ENCODE measurements at regions not wholly inside any gene's neighbourhood (a gene's known extent, or its start where the extent isn't known, plus 50 kb on each side); places are given as distances from the start of the nearest gene placed in this dataset.
A peak's percentile ranks its signal among the peaks of the same experiment; 100 is the strongest.

DNA sequence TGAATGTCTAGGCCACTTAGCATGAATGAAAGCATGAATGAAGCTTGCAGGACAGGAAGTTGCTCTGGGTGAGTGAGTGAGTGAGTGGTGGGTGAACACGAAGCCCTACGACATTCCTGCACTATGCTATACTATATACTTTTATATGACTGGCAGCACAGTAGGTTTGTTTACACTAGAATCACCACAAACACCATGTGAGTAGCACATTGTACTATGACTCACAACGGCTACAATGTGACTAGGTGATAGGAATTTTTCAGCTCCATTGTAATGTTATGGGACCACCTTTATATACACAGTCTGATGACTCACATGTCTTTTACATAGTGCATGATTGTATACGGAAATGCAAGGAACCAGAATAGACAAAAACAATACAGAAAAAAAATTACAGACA lies 1480.2 kb downstream of the AACS start:
- TF ChIP-seq EZH2 (IDR thresholded peaks at IDR 0.05; ENCODE audit: low read depth), result no peak
- TF ChIP-seq, protein P1, sequence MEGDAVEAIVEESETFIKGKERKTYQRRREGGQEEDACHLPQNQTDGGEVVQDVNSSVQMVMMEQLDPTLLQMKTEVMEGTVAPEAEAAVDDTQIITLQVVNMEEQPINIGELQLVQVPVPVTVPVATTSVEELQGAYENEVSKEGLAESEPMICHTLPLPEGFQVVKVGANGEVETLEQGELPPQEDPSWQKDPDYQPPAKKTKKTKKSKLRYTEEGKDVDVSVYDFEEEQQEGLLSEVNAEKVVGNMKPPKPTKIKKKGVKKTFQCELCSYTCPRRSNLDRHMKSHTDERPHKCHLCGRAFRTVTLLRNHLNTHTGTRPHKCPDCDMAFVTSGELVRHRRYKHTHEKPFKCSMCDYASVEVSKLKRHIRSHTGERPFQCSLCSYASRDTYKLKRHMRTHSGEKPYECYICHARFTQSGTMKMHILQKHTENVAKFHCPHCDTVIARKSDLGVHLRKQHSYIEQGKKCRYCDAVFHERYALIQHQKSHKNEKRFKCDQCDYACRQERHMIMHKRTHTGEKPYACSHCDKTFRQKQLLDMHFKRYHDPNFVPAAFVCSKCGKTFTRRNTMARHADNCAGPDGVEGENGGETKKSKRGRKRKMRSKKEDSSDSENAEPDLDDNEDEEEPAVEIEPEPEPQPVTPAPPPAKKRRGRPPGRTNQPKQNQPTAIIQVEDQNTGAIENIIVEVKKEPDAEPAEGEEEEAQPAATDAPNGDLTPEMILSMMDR (conservative IDR thresholded peaks at IDR 0.05), result no peak
- Histone ChIP-seq H3F3A (ENCODE audit: insufficient read depth, low read depth) (no peaks in the 10 kb centered on the region), H3K27ac (peak overlapping the region; percentile 12; the same call in 1 of the 2 replicates), H3K9me2 (ENCODE audit: insufficient read depth) (no peaks in the 10 kb centered on the region), H2AFZ (no peak overlapping the region), H3K4me2 (no peak overlapping the region), H4K20me1 (ENCODE audit: insufficient read depth) (no peaks in the 10 kb centered on the region), H3K79me2 (ENCODE audit: low read depth) (no peaks in the 10 kb centered on the region), H3K4me1 (replicated peaks; ENCODE audit: insufficient read depth) (no peaks in the 10 kb centered on the region), H3K27me3 (ENCODE audit: insufficient read depth, low read depth) (no peaks in the 10 kb centered on the region), H3K4me3 (no peak overlapping the region), H3K9me3 (ENCODE audit: insufficient read depth, low read depth) (no peaks in the 10 kb centered on the region), H3K36me3 (ENCODE audit: low read depth) (no peaks in the 10 kb centered on the region)
- ChIA-PET CTCF (no interaction called here), POLR2A (ENCODE audit: unreplicated experiment) (interaction anchor here (0.6 kb wide), 1 partner anchor 28 kb away, joined by 6 read pairs; no protein-coding TSS in a partner anchor)
- no peak for DNase-seq
- BruUV-seq (replicated peaks), result no TSS peak
- intact Hi-C loops (cut with micrococcal nuclease; ENCODE audit: unreplicated experiment), result no loop called here

DNA sequence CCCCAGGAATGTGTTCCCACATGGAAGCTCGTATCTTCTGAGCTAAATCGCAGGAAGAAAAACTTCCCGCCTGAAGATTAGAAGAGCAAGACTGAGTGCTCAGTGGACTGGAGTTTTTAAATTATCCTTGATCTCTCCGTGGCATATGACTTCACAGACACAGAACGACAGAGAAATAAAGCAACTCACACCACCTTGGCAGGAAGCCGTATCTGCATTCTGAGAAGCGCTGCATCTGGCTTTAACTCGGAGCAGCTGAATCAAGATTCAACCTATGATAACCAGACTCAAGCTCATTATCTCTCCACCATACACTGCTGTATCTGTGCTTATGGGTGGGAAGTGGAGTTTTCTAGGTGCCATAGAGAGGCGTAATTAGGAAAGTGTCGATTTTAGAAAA lies 1482.7 kb downstream of the AACS start:
- TF ChIP-seq, protein P1 (conservative IDR thresholded peaks at IDR 0.05), result no peak
- no peak for TF ChIP-seq EZH2 (IDR thresholded peaks at IDR 0.05; ENCODE audit: low read depth)
- ChIA-PET CTCF (no interaction called here), POLR2A (ENCODE audit: unreplicated experiment) (no interaction called here)
- Histone ChIP-seq H3K27me3 (ENCODE audit: insufficient read depth, low read depth) (no peaks in the 10 kb centered on the region), H3K9me3 (ENCODE audit: insufficient read depth, low read depth) (no peaks in the 10 kb centered on the region), H3K4me2 (no peak overlapping the region), H2AFZ (no peak overlapping the region), H3K79me2 (ENCODE audit: low read depth) (no peaks in the 10 kb centered on the region), H3K27ac (no peak overlapping the region), H3K4me3 (no peak overlapping the region), H3F3A (ENCODE audit: insufficient read depth, low read depth) (no peaks in the 10 kb centered on the region), H4K20me1 (ENCODE audit: insufficient read depth) (no peaks in the 10 kb centered on the region), H3K9me2 (ENCODE audit: insufficient read depth) (no peaks in the 10 kb centered on the region), H3K4me1 (replicated peaks; ENCODE audit: insufficient read depth) (no peaks in the 10 kb centered on the region), H3K36me3 (ENCODE audit: low read depth) (no peaks in the 10 kb centered on the region)
- BruUV-seq (replicated peaks), result no TSS peak
- DNase-seq, result no peak
- intact Hi-C loops (cut with micrococcal nuclease; ENCODE audit: unreplicated experiment), result no loop called here

- BruUV-seq (replicated peaks), result no TSS peak
Measured at GRCh38 chr12:126551869-126552268, 1486.6 kb downstream of the AACS start.

More at GRCh38 chr12:126551869-126552268, 1486.6 kb downstream of the AACS start:
- no peaks in the 10 kb centered on the region for H3K9me3 ChIP-seq (ENCODE audit: insufficient read depth, low read depth)
- H3K27ac ChIP-seq, result no peak overlapping the region
- no peaks in the 10 kb centered on the region for H3K79me2 ChIP-seq (ENCODE audit: low read depth)
- H4K20me1 ChIP-seq (ENCODE audit: insufficient read depth), result no peaks in the 10 kb centered on the region
- H3K36me3 ChIP-seq (ENCODE audit: low read depth), result no peaks in the 10 kb centered on the region
- no peak overlapping the region for H3K4me3 ChIP-seq
- no peaks in the 10 kb centered on the region for H3F3A ChIP-seq (ENCODE audit: insufficient read depth, low read depth)
- intact Hi-C loops (cut with micrococcal nuclease; ENCODE audit: unreplicated experiment), result no loop called here
- TF ChIP-seq, protein P1 (conservative IDR thresholded peaks at IDR 0.05), result no peak
- TF ChIP-seq EZH2 (IDR thresholded peaks at IDR 0.05; ENCODE audit: low read depth), result no peak
- H3K4me1 ChIP-seq (replicated peaks; ENCODE audit: insufficient read depth), result no peaks in the 10 kb centered on the region
- ChIA-PET CTCF (no interaction called here), POLR2A (ENCODE audit: unreplicated experiment) (no interaction called here)
- no peaks in the 10 kb centered on the region for H3K9me2 ChIP-seq (ENCODE audit: insufficient read depth)
- no peak for DNase-seq
- no peak overlapping the region for H2AFZ ChIP-seq
- no peaks in the 10 kb centered on the region for H3K27me3 ChIP-seq (ENCODE audit: insufficient read depth, low read depth)
- no peak overlapping the region for H3K4me2 ChIP-seq
